Thymus (tissue), 11 donors: ENCODE measurements at regions not wholly inside any gene's neighbourhood (a gene's known extent, or its start where the extent isn't known, plus 50 kb on each side); places are given as distances from the start of the nearest gene placed in this dataset.
"Not testable (repeated sequence)": the region's sequence is repeated elsewhere in the genome, so short reads cannot be mapped to it uniquely, and the experiment has no call there.

Source experiments
- DNase-seq, 9 donors: peaks; one replicate each; pipeline ENCODE4 v3.0.0-alpha.2; 2013; ENCODE audit warnings: low spot score in 9 of 9, low read depth in 6 of 9, missing footprints in 1 of 9
- H3K27ac ChIP-seq, 2 donors: one replicate each; pipeline ENCODE4 v1.5.1; 2013; ENCODE audit warnings: control low read depth in 1 of 2, low read depth in 1 of 2, low read length in 1 of 2, mild to moderate bottlenecking in 1 of 2, moderate library complexity in 1 of 2
- H3K27me3 ChIP-seq, 2 donors: one replicate each; pipeline ENCODE4 v1.5.1; 2013; ENCODE audit warnings: low read length in 1 of 2; ENCODE audit not compliant: control insufficient read depth in 2 of 2, insufficient read depth in 1 of 2
- H3K36me3 ChIP-seq, 2 donors: one replicate each; pipeline ENCODE4 v1.5.1; 2013; ENCODE audit warnings: low read length in 1 of 2, mild to moderate bottlenecking in 1 of 2, moderate library complexity in 1 of 2; ENCODE audit not compliant: control insufficient read depth in 2 of 2, insufficient read depth in 2 of 2
- H3K4me1 ChIP-seq, 2 donors: one replicate each; pipeline ENCODE4 v1.5.1; 2013; ENCODE audit warnings: low read length in 2 of 2; ENCODE audit not compliant: control insufficient read depth in 2 of 2, insufficient read depth in 2 of 2
- H3K4me3 ChIP-seq, 2 donors: one replicate each; pipeline ENCODE4 v1.5.1; 2013; ENCODE audit warnings: low read length in 2 of 2, control low read depth in 1 of 2, mild to moderate bottlenecking in 1 of 2
- H3K9me3 ChIP-seq, 2 donors: one replicate each; pipeline ENCODE4 v1.5.1; 2013; ENCODE audit warnings: low read length in 1 of 2, mild to moderate bottlenecking in 1 of 2; ENCODE audit not compliant: control insufficient read depth in 2 of 2, insufficient read depth in 1 of 2
- WGBS: extraction: QIAGEN DNeasy Blood & Tissue Kit; methylation state at CpG from one replicate; pipeline ENCODE4 v1.1.7; 2013; 5-methylcytosine and 5-hydroxymethylcytosine counted together
- donor health status: healthy.

DNA sequence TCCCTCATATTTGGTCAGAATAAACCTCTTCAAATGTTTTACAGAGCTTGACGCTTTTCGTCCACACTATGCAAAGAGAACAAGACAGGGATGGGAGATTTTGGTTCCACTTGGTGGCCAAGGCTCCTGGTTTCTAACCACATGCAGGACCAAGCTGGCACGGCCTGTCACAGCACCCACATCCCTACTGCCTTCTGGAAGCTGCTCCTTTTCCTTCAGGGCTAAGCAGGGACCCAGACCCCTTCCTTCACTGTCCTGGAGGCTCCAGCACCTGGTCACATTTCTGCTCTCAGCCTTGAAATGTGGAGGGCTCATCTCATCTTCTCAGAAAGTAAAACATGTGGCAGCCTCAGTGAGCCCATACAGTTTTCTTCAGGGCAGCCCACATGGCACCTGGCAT is 50.4 kb upstream of the ARHGEF7 start:
- H3K27me3 ChIP-seq, result peaks cover 22 to 44% of the 10 kb centered on the region in 2 donors
- H3K36me3 ChIP-seq, result no peaks in the 10 kb centered on the region
- H3K4me1 ChIP-seq, result peaks cover 5 to 10% of the 10 kb centered on the region in 2 donors
- H3K4me3 ChIP-seq, result no peak overlapping the region
- 95% methylated on average over 3 of the region's 3 CpGs for WGBS
- no peak for DNase-seq
- no peak overlapping the region for H3K27ac ChIP-seq
- peaks cover 0 to 5% of the 10 kb centered on the region in 2 donors for H3K9me3 ChIP-seq

- Histone ChIP-seq H3K36me3 (no peaks in the 10 kb centered on the region), H3K9me3 (peaks cover 0 to 5% of the 10 kb centered on the region in 2 donors), H3K27ac (no peak overlapping the region), H3K27me3 (peaks cover 15 to 36% of the 10 kb centered on the region in 2 donors), H3K4me3 (no peak overlapping the region), H3K4me1 (peaks cover 5 to 10% of the 10 kb centered on the region in 2 donors)
- 68% methylated on average over 2 of the region's 2 CpGs for WGBS
- DNase-seq, result no peak
These were observed 52.1 kb upstream of the ARHGEF7 start for GRCh38 chr13:111062966-111063365.

DNA sequence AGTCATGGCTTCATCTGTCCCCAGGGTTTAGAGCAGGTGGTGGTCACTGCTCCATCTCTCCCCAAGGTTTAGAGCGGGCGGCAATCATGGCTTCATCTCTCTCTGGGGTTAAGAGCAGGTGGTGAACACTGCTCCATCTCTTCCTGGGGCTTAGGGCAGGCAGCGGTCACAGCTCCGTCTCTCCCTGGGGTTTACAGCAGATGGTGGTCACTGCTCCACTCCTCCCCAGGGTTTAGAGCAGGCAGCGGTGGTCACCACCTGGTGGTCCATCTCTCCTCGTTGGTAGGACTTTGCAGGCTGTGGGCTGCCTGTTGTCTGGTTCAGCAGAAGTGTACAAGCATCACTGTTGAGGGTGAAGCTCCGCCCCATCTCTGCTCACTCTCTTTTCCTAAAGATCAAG is 52.8 kb upstream of the ARHGEF7 start:
- Histone ChIP-seq H3K9me3 (peaks cover 0 to 5% of the 10 kb centered on the region in 2 donors), H3K27me3 (peaks cover 13 to 31% of the 10 kb centered on the region in 2 donors), H3K4me3 (no peak overlapping the region), H3K27ac (no peak overlapping the region), H3K36me3 (no peaks in the 10 kb centered on the region), H3K4me1 (peaks cover under 1 to 6% of the 10 kb centered on the region in 2 donors)
- WGBS, result 92% methylated on average over 7 of the region's 7 CpGs
- no peak for DNase-seq

DNA sequence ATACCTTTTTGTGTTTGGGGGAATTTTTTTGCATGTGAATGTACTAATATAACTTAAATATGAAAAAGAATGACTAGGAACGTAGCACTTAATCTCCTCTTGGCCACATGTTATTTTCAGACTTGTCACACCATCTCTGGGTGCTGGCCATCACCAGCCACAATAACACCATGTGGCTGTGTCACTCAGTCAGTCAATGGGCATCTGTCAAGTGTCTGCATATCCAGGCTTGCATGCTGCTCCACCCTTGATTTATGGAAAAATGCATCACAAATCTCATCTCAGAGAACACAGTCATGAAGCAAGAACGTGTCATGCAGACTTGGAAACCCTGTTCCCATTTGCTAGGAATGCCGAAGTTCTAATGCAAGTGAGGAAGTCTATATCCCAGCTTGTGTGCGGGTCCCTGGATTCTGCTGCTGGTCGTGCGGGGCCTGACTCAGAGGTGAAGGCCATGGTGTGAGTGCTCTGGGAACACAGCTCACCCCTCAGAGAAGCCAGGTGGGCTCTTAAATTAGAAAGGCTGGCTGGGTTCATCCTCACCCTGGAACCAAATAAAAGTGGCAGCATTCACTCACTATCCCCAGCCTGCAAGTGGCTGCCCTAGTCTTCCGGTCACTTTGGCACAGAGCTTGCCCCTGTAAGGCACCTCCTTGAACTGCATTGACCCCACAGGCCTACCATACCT is 53.6 kb upstream of the ARHGEF7 start:
- H3K4me3 ChIP-seq, result no peak overlapping the region
- H3K9me3 ChIP-seq, result peaks cover 0 to 2% of the 10 kb centered on the region in 2 donors
- no peaks in the 10 kb centered on the region for H3K4me1 ChIP-seq
- no peak overlapping the region for H3K27ac ChIP-seq
- no peak for DNase-seq
- H3K36me3 ChIP-seq, result no peaks in the 10 kb centered on the region
- H3K27me3 ChIP-seq, result peaks cover 9 to 23% of the 10 kb centered on the region in 2 donors
- 95% methylated on average over 7 of the region's 7 CpGs for WGBS

DNA sequence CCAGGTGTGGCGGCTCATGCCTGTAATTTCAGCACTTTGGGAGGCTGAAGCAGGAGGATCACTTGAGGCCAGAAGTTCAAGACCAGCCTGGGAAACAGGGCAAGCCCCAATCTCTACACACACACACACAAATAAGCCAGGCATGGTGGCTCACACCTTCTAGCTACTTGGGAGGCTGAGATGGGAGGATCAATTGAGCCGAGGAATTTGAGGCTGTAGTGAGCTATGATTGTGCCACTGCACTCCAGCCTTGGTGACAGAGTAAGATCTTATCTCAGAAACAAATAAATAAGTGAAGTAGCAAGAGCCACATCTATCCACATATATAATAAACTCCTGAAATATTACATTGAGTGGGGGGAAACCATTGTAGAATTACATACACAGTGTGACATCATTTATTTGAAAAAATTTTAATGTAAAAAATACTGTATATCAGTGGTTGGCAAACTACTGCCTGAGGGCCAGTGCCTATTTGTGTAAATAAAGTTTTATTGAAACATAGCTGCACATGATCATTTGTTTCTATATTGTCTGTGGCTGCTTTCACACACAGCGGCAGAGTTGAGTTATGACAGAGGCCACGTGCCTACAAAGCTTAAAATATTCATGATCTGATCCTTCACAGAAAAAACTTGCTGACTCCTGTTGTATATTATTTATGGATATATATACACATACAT is 54.7 kb upstream of the ARHGEF7 start:
- WGBS, result 90% methylated on average over 4 of the region's 4 CpGs
- Histone ChIP-seq H3K9me3 (no peaks in the 10 kb centered on the region), H3K27me3 (peaks cover 0 to 12% of the 10 kb centered on the region in 2 donors), H3K4me3 (no peak overlapping the region), H3K27ac (no peak overlapping the region), H3K36me3 (no peaks in the 10 kb centered on the region), H3K4me1 (no peaks in the 10 kb centered on the region)
- DNase-seq, result no peak

GRCh38 chr13:111058796-111059506 is 56.2 kb upstream of the ARHGEF7 start:
- 90% methylated on average over 5 of the region's 5 CpGs for WGBS
- no peak for DNase-seq
- no peaks in the 10 kb centered on the region for H3K4me1 ChIP-seq
- H3K9me3 ChIP-seq, result no peaks in the 10 kb centered on the region
- H3K4me3 ChIP-seq, result no peak overlapping the region
- peaks cover 0 to 5% of the 10 kb centered on the region in 2 donors for H3K27me3 ChIP-seq
- no peak overlapping the region for H3K27ac ChIP-seq
- H3K36me3 ChIP-seq, result no peaks in the 10 kb centered on the region

- H3K27ac ChIP-seq, H3K4me3 ChIP-seq, H3K36me3 ChIP-seq, H3K4me1 ChIP-seq, H3K27me3 ChIP-seq, DNase-seq, H3K9me3 ChIP-seq: not testable (repeated sequence)
These were observed 56.8 kb upstream of the ARHGEF7 start for GRCh38 chr13:111058339-111058738.

- H3K4me3 ChIP-seq, H3K9me3 ChIP-seq, H3K4me1 ChIP-seq, H3K36me3 ChIP-seq, H3K27me3 ChIP-seq, H3K27ac ChIP-seq, DNase-seq: not testable (repeated sequence)
- WGBS, result 95% methylated on average over 20 of the region's 21 CpGs
These were observed 63.3 kb upstream of the ARHGEF7 start for GRCh38 chr13:111051726-111052232.
